NCI-H748 (cell line): ENCODE measurements at regions not wholly inside any gene's neighbourhood (a gene's known extent, or its start where the extent isn't known, plus 50 kb on each side); places are given as distances from the start of the nearest gene placed in this dataset.

ENCODE experiments used
- DNase-seq: peaks from one replicate; lab custom pipeline; 2025; ENCODE audit not compliant: unreplicated experiment; lab: John Stamatoyannopoulos, UW

GRCh38 chr11:133787379-133788141 lies 57.8 kb downstream of the SPATA19 start:
- no peak for DNase-seq

GRCh38 chr11:133785795-133786340 lies 59.4 kb downstream of the SPATA19 start:
- DNase-seq, result no peak

- DNase-seq, result no peak
These were observed 61.0 kb downstream of the SPATA19 start for GRCh38 chr11:133784359-133784758.

GRCh38 chr11:133782116-133782725 lies 63.1 kb downstream of the SPATA19 start:
- DNase-seq, result no peak

- DNase-seq, result no peak
These were observed 67.2 kb downstream of the SPATA19 start for GRCh38 chr11:133778161-133778560.

GRCh38 chr11:133776671-133777367 lies 68.5 kb downstream of the SPATA19 start:
- DNase-seq, result no peak

- DNase-seq, result peak; percentile 4
These were observed 82.8 kb downstream of the SPATA19 start for GRCh38 chr11:133762538-133762937.

GRCh38 chr11:133753150-133753549 lies 92.2 kb downstream of the SPATA19 start:
- no peak for DNase-seq

- DNase-seq, result no peak
These were observed 95.5 kb downstream of the SPATA19 start for GRCh38 chr11:133749841-133750240.

- no peak for DNase-seq
These were observed 97.9 kb downstream of the SPATA19 start for GRCh38 chr11:133747409-133747808.

- no peak for DNase-seq
These were observed 98.5 kb downstream of the SPATA19 start for GRCh38 chr11:133746663-133747306.

- DNase-seq, result no peak
These were observed 99.5 kb downstream of the SPATA19 start for GRCh38 chr11:133745791-133746190.

- DNase-seq, result no peak
These were observed 103.0 kb downstream of the SPATA19 start for GRCh38 chr11:133742353-133742752.

- DNase-seq, result no peak
These were observed 104.3 kb downstream of the SPATA19 start for GRCh38 chr11:133740963-133741362.

GRCh38 chr11:133739481-133739880 lies 105.8 kb downstream of the SPATA19 start:
- DNase-seq, result no peak

- no peak for DNase-seq
These were observed 106.7 kb downstream of the SPATA19 start for GRCh38 chr11:133738624-133739023.

- no peak for DNase-seq
These were observed 111.7 kb downstream of the SPATA19 start for GRCh38 chr11:133733631-133734030.

- no peak for DNase-seq
These were observed 113.1 kb downstream of the SPATA19 start for GRCh38 chr11:133732109-133732674.

- no peak for DNase-seq
These were observed 117.5 kb downstream of the SPATA19 start for GRCh38 chr11:133727774-133728173.

- DNase-seq, result peak; percentile 60
These were observed 118.8 kb downstream of the SPATA19 start for GRCh38 chr11:133726542-133726941.

GRCh38 chr11:133724116-133724515 lies 121.2 kb downstream of the SPATA19 start:
- DNase-seq, result peak; percentile 74
